GM19239 (cell line): ENCODE measurements at regions not wholly inside any gene's neighbourhood (a gene's known extent, or its start where the extent isn't known, plus 50 kb on each side); places are given as distances from the start of the nearest gene placed in this dataset.
"Not testable (repeated sequence)": the region's sequence is repeated elsewhere in the genome, so short reads cannot be mapped to it uniquely, and the experiment has no call there.

Source experiments
- DNase-seq: peaks from one replicate; pipeline ENCODE4 v3.0.0; 2011; ENCODE audit warnings: low spot score; ENCODE audit not compliant: insufficient read length
- FAIRE-seq: peaks from 2 replicates; lab custom pipeline; 2011; peaks lifted over from hg19 to GRCh38; lab: Jason Lieb, UNC

GRCh38 chr4:148716431-148717052 lies 274.3 kb upstream of the NR3C2 start:
- no peak for FAIRE-seq
- no peak for DNase-seq

- FAIRE-seq (no peak), DNase-seq (no peak)
Observed at GRCh38 chr4:148704291-148704690, 262.1 kb upstream of the NR3C2 start.

GRCh38 chr4:148694702-148695101 lies 252.5 kb upstream of the NR3C2 start:
- no peak for FAIRE-seq
- DNase-seq = no peak

- DNase-seq (no peak), FAIRE-seq (no peak)
Observed at GRCh38 chr4:148693913-148694649, 251.9 kb upstream of the NR3C2 start.

GRCh38 chr4:148692242-148692641 lies 250.0 kb upstream of the NR3C2 start:
- no peak for FAIRE-seq

GRCh38 chr4:148686449-148686848 lies 244.2 kb upstream of the NR3C2 start:
- DNase-seq = no peak
- no peak for FAIRE-seq

More at GRCh38 chr4:148692242-148692641, 250.0 kb upstream of the NR3C2 start:
- DNase-seq = no peak

- FAIRE-seq (no peak), DNase-seq (no peak)
Observed at GRCh38 chr4:148684638-148685037, 242.4 kb upstream of the NR3C2 start.

- FAIRE-seq (no peak), DNase-seq (no peak)
Observed at GRCh38 chr4:148680884-148681283, 238.7 kb upstream of the NR3C2 start.

- FAIRE-seq (no peak), DNase-seq (no peak)
Observed at GRCh38 chr4:148676344-148676743, 234.1 kb upstream of the NR3C2 start.

- FAIRE-seq (no peak), DNase-seq (no peak)
Observed at GRCh38 chr4:148674876-148675275, 232.7 kb upstream of the NR3C2 start.

- no peak for FAIRE-seq
- no peak for DNase-seq
Observed at GRCh38 chr4:148664636-148665035, 222.4 kb upstream of the NR3C2 start.

GRCh38 chr4:148654131-148654530 lies 211.9 kb upstream of the NR3C2 start:
- DNase-seq (no peak), FAIRE-seq (no peak)

GRCh38 chr4:148653681-148654080 lies 211.5 kb upstream of the NR3C2 start:
- no peak for FAIRE-seq
- no peak for DNase-seq

- FAIRE-seq (no peak), DNase-seq (no peak)
Observed at GRCh38 chr4:148651991-148652390, 209.8 kb upstream of the NR3C2 start.

GRCh38 chr4:148649652-148650331 lies 207.6 kb upstream of the NR3C2 start:
- FAIRE-seq (no peak), DNase-seq (no peak)

- FAIRE-seq = no peak
- DNase-seq = no peak
Observed at GRCh38 chr4:148643851-148644250, 201.6 kb upstream of the NR3C2 start.

- DNase-seq = no peak
- FAIRE-seq = no peak
Observed at GRCh38 chr4:148642907-148643306, 200.7 kb upstream of the NR3C2 start.

GRCh38 chr4:148638079-148638478 lies 195.9 kb upstream of the NR3C2 start:
- not testable (repeated sequence) for FAIRE-seq, DNase-seq

- DNase-seq, FAIRE-seq: not testable (repeated sequence)
Observed at GRCh38 chr4:148637453-148637852, 195.2 kb upstream of the NR3C2 start.

GRCh38 chr4:148634476-148634875 lies 192.3 kb upstream of the NR3C2 start:
- FAIRE-seq (no peak), DNase-seq (no peak)

- no peak for FAIRE-seq
Observed at GRCh38 chr4:148633720-148634119, 191.5 kb upstream of the NR3C2 start.

More at GRCh38 chr4:148633720-148634119, 191.5 kb upstream of the NR3C2 start:
- DNase-seq = no peak
